GM23338 (cell line): ENCODE measurements at regions not wholly inside any gene's neighbourhood (a gene's known extent, or its start where the extent isn't known, plus 50 kb on each side); places are given as distances from the start of the nearest gene placed in this dataset.

Experiments
- ATAC-seq: fragments of 200-7000 bp; cut with Tn5 transposase; 3 replicates; pipeline ENCODE4 v1.9.1; 2020
- DNase-seq: peaks from one replicate; pipeline ENCODE4 v3.0.0-alpha.2; 2015; ENCODE audit warnings: low spot score
- H2AFZ ChIP-seq: fragments of 200-600 bp; sonication (generic); 2 replicates; pipeline ENCODE4 v1.8.0; 2016; ENCODE audit warnings: antibody characterized with exemption, mild to moderate bottlenecking, moderate library complexity
- H3F3A ChIP-seq: fragments of 200-600 bp; sonication (generic); replicated peaks from 2 replicates; pipeline ENCODE4 v1.8.0; 2017; ENCODE audit warnings: antibody characterized with exemption, mixed run types, low read depth
- H3K27ac ChIP-seq: fragments of 200-600 bp; sonication (generic); 2 replicates; pipeline ENCODE4 v1.6.1; 2016; ENCODE audit warnings: low read depth
- H3K27me3 ChIP-seq: fragments of 200-600 bp; sonication (generic); 2 replicates; pipeline ENCODE4 v1.8.0; 2016; ENCODE audit warnings: mild to moderate bottlenecking, mixed run types, moderate library complexity; ENCODE audit not compliant: insufficient read depth
- H3K36me3 ChIP-seq: fragments of 200-600 bp; sonication (generic); 2 replicates; pipeline ENCODE4 v1.8.0; 2016; ENCODE audit warnings: mild to moderate bottlenecking; ENCODE audit not compliant: insufficient read depth
- H3K4me1 ChIP-seq: fragments of 200-600 bp; sonication (generic); 2 replicates; pipeline ENCODE4 v1.8.0; 2016; ENCODE audit warnings: mild to moderate bottlenecking, moderate library complexity; ENCODE audit not compliant: insufficient read depth
- H3K4me2 ChIP-seq: fragments of 200-600 bp; sonication (generic); 2 replicates; pipeline ENCODE4 v1.7.1; 2017; ENCODE audit warnings: mixed run types
- H3K4me3 ChIP-seq: fragments of 200-600 bp; sonication (generic); 2 replicates; pipeline ENCODE4 v1.6.1; 2016; ENCODE audit warnings: mixed run types
- H3K79me2 ChIP-seq: fragments of 200-600 bp; sonication (generic); replicated peaks from 2 replicates; pipeline ENCODE4 v1.8.0; 2017; ENCODE audit warnings: mild to moderate bottlenecking; ENCODE audit not compliant: insufficient read depth
- H3K9me2 ChIP-seq: fragments of 200-600 bp; sonication (generic); 2 replicates; pipeline ENCODE4 v1.8.0; 2017; ENCODE audit not compliant: insufficient read depth
- H4K20me1 ChIP-seq: fragments of 200-600 bp; sonication (generic); replicated peaks from 2 replicates; pipeline ENCODE4 v1.8.0; 2017; ENCODE audit warnings: mild to moderate bottlenecking; ENCODE audit not compliant: insufficient read depth
- H3K27ac Mint-ChIP-seq: 2 replicates; pipeline ENCODE4 v1.8.0; 2020; ENCODE audit warnings: inconsistent platforms, mild to moderate bottlenecking, moderate library complexity, mixed read lengths
- H3K27me3 Mint-ChIP-seq: 3 replicates; pipeline ENCODE4 v1.8.0; 2022; ENCODE audit warnings: low read depth, mild to moderate bottlenecking, moderate library complexity, mixed read lengths, inconsistent platforms; ENCODE audit not compliant: insufficient read depth, poor library complexity
- H3K36me3 Mint-ChIP-seq: 3 replicates; pipeline ENCODE4 v1.8.0; 2021; ENCODE audit warnings: low read depth, mild to moderate bottlenecking, inconsistent platforms, moderate library complexity, mixed read lengths
- H3K4me1 Mint-ChIP-seq: 3 replicates; pipeline ENCODE4 v1.8.0; 2020; ENCODE audit warnings: mild to moderate bottlenecking, inconsistent platforms, mixed read lengths
- H3K4me3 Mint-ChIP-seq: 3 replicates; pipeline ENCODE4 v1.8.0; 2021; ENCODE audit warnings: moderate library complexity, mild to moderate bottlenecking, inconsistent platforms, mixed read lengths
- H3K9me3 Mint-ChIP-seq: 3 replicates; pipeline ENCODE4 v1.8.0; 2020; ENCODE audit warnings: moderate library complexity, mild to moderate bottlenecking, inconsistent platforms, mixed read lengths
- CREB1 ChIP-seq: fragments of 250-450 bp; sonication (Bioruptor Pico); IDR thresholded peaks from 2 replicates; pipeline ENCODE4 v1.5.0; 2020; ENCODE audit warnings: low read depth, mild to moderate bottlenecking, moderate library complexity
- CTCF ChIP-seq, 2 experiments: fragments of 200-600 bp in 1 of 2; sonication (generic) in 1 of 2; conservative IDR thresholded peaks; 2 replicates each; pipeline versions ENCODE4 v1.5.1 to v1.6.1; 2016 to 2017; ENCODE audit warnings: antibody characterized with exemption in 2 of 2, low read depth in 2 of 2, mild to moderate bottlenecking in 2 of 2, moderate library complexity in 1 of 2
- JUNB ChIP-seq: IDR thresholded peaks from one replicate; pipeline ENCODE4 v1.6.1; 2016; ENCODE audit warnings: antibody characterized with exemption; ENCODE audit not compliant: unreplicated experiment
- NANOG ChIP-seq: IDR thresholded peaks from 2 replicates; pipeline ENCODE4 v1.6.1; 2016; ENCODE audit warnings: antibody characterized with exemption, borderline replicate concordance
- STAT1 ChIP-seq: IDR thresholded peaks from one replicate; pipeline ENCODE4 v1.6.1; 2016; ENCODE audit warnings: antibody characterized with exemption; ENCODE audit not compliant: unreplicated experiment
- ZNF114 ChIP-seq: fragments of 250-450 bp; sonication (Bioruptor Pico); IDR thresholded peaks from 2 replicates; pipeline ENCODE4 v1.5.0; 2020; ENCODE audit warnings: mild to moderate bottlenecking, moderate library complexity
- ZNF331 ChIP-seq: fragments of 250-450 bp; sonication (Bioruptor Pico); IDR thresholded peaks from 2 replicates; pipeline ENCODE4 v1.5.0; 2020; ENCODE audit warnings: low read depth, mild to moderate bottlenecking, moderate library complexity
- ZNF462 ChIP-seq: fragments of 250-450 bp; sonication (Bioruptor Pico); IDR thresholded peaks from 2 replicates; pipeline ENCODE4 v1.5.0; 2020; ENCODE audit warnings: mild to moderate bottlenecking, moderate library complexity
- TF ChIP-seq, protein P1 (sequence below): IDR thresholded peaks from 2 replicates; pipeline ENCODE4 v1.6.1; 2016; ENCODE audit warnings: antibody characterized with exemption

DNA sequence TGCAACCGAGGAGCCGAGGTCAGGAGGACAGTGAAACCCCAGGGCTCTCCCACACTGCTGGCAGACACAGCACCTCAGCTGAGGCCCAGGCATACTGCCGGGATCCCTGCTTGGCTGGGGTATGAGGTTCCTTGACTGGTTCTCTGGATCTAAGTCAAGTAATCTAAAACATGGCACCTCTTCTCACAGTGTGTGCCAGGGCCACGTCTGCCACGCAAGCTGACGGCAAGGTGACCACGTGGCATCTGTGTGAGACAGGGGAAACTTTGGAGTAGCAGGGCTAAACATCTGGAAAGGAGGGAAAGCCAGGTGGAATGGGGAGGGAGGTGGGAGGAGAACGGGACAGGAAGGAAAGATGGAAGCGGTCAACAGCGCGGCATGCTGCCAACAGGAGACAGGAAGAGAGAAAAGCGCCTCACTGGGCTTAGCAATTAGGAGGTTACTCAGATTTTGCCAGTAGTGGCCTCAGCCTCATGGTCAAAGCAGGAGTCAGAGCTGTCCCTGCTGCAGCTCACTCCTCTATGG lies 103.7 kb downstream of the CXCL12 start (continued):
- TF ChIP-seq JUNB, result no peak
- no peak for TF ChIP-seq NANOG
- no peak for TF ChIP-seq ZNF114
- no peak for TF ChIP-seq CREB1
- TF ChIP-seq ZNF462 (CRISPR knock-in tag), result no peak

- DNase-seq, result no peak
- Mint-ChIP-seq H3K9me3 (peaks cover 11% of the 10 kb centered on the region), H3K4me3 (no peak overlapping the region), H3K27ac (no peak overlapping the region), H3K36me3 (no peaks in the 10 kb centered on the region), H3K4me1 (peaks cover 6% of the 10 kb centered on the region; the same call in 2 of the 3 replicates), H3K27me3 (peaks cover 3% of the 10 kb centered on the region)
- H3K4me2 ChIP-seq, result no peak overlapping the region
- TF ChIP-seq ZNF331 (CRISPR knock-in tag), result no peak
- TF ChIP-seq NANOG, result no peak
- TF ChIP-seq, protein P1, sequence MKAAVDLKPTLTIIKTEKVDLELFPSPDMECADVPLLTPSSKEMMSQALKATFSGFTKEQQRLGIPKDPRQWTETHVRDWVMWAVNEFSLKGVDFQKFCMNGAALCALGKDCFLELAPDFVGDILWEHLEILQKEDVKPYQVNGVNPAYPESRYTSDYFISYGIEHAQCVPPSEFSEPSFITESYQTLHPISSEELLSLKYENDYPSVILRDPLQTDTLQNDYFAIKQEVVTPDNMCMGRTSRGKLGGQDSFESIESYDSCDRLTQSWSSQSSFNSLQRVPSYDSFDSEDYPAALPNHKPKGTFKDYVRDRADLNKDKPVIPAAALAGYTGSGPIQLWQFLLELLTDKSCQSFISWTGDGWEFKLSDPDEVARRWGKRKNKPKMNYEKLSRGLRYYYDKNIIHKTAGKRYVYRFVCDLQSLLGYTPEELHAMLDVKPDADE, result no peak
- TF ChIP-seq CREB1, result no peak
- TF ChIP-seq CTCF (conservative IDR thresholded peaks at IDR 0.05; ENCODE audit: low read depth in 2 of 2), result no peak
- no peak for TF ChIP-seq STAT1
- no peak for TF ChIP-seq JUNB
- no peak for TF ChIP-seq ZNF114
- H3K9me2 ChIP-seq, result 0 out of 2 replicates have a peak, but pooled peaks cover 3% of the 10 kb centered on the region
- no peaks in the 10 kb centered on the region for H4K20me1 ChIP-seq
- ATAC-seq, result no peak
- H3K27ac ChIP-seq, result no peak overlapping the region
- H3K79me2 ChIP-seq, result no peaks in the 10 kb centered on the region
- H3K36me3 ChIP-seq, result no peaks in the 10 kb centered on the region
- H3F3A ChIP-seq, result no peaks in the 10 kb centered on the region
- no peaks in the 10 kb centered on the region for H3K4me1 ChIP-seq
- no peaks in the 10 kb centered on the region for H3K27me3 ChIP-seq
- no peak overlapping the region for H3K4me3 ChIP-seq
- H2AFZ ChIP-seq, result no peak overlapping the region
Observed at GRCh38 chr10:44280226-44281014, 104.5 kb downstream of the CXCL12 start.
